ENCODE measurements at regions not wholly inside any gene's neighbourhood (a gene's known extent, or its start where the extent isn't known, plus 50 kb on each side); places are given as distances from the start of the nearest gene placed in this dataset.

DNA sequence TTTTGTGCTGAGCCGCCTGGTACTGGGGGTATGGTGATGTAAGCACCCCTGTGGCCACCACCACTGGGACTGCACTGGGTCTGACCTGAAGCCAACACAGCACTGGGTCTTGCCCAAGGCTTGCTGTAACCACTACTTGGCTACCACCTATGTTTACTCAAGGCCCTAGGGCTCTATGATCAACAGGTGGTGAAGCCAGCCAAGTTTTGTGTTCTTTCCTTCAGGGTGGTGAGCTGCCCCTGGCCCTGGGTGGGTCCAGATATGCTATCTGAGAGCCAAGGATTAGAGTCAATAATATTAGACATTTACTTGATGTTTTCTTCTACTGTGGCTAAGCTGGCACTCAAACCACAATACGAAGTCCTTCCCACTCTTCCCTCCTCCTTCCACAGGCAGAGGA is 55.1 kb upstream of the PAGE4 start:
- DNase-seq (ENCODE audit: low read depth in 2 of 2) = no peak

GRCh38 chrX:49767236-49767635 is 61.9 kb upstream of the PAGE4 start:
- DNase-seq (ENCODE audit: low read depth in 2 of 2) = no peak

GRCh38 chrX:49762175-49762720 is 66.5 kb upstream of the PAGE1 start:
- DNase-seq (ENCODE audit: low read depth in 2 of 2) = no peak

- no peak for DNase-seq (ENCODE audit: low read depth in 2 of 2)
These were observed 65.7 kb upstream of the PAGE1 start for GRCh38 chrX:49761481-49761880.

DNA sequence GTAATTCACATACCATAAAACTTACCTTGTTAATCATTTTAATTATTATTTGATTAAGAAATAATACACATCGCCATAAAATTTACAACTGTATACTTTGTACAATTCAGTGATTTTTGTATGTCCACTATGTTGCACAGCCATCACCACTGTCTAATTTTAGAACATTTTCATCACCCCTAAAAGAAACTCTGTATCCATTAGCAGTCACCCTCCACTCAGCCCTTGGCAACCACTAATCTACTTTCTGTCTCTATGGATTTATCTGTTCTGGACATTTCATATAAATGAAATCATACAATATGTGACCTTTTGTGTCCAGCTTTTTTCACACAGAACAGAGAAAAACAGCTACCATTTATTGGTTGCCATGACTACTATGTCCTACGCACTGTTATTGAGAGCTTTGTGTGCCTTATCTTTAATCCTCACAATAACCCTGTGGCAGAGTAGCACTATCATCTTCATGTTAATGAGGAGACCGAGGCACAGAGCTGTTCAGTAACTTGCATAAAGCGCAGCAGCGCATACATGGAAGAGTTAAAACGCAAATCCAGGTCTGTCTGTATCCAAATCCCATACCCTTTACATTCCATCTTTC is 64.6 kb upstream of the PAGE1 start:
- no peak for DNase-seq (ENCODE audit: low read depth in 2 of 2)

DNA sequence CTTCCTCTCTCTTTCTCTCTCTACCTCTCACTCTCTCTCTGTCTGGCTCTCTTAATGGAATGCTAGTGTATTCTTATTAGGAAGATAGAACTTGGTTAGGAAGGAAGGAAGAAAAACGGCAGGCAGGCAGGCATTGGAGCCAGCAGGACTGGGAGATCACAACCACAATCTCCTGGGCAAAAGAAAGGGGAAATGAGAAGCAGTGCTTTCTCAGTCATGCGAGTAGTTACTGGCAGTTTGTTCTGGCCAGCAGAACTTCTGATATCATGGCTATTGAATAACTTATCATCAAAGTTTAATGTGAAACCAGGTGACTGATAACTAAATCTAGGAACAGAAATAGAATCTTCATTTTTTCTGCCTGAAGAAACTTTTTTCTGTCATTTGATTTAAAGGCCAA is 60.9 kb upstream of the PAGE1 start:
- no peak for DNase-seq (ENCODE audit: low read depth in 2 of 2)

DNA sequence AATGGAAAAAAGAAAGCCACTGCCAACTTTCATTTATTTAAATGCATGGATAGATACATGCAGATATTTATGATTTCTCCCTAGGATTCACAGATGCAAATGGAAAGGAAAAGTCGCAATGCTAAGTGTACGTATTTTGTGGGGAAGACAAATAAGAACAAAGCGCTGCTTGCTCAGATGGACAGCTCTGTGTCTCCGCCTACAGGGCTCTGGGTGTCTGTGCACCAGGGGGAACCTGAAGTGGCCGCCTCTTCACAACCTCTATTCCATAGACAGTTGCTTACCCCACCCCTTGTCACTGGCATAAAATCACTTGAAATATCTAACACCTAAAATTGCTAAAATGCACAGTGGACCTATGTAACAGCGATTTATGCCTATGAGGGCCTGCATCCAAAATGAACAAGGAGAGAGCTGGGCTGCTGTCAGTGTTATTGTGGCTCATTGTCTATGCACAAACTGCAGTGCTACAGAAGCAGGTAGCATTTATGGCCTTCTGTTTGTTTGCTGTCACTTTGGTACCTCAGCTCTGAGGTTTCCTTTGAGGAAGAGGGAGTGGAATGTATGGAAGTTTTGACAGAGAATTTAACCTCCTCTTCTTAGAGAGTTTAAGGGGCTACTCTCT is 58.6 kb upstream of the PAGE1 start:
- DNase-seq (ENCODE audit: low read depth in 2 of 2) = peak; percentile 24 to 26

- no peak for DNase-seq (ENCODE audit: low read depth in 2 of 2)
These were observed 57.9 kb upstream of the PAGE1 start for GRCh38 chrX:49753691-49754090.

- no peak for DNase-seq (ENCODE audit: low read depth in 2 of 2)
These were observed 52.6 kb upstream of the PAGE1 start for GRCh38 chrX:49748211-49748956.

DNA sequence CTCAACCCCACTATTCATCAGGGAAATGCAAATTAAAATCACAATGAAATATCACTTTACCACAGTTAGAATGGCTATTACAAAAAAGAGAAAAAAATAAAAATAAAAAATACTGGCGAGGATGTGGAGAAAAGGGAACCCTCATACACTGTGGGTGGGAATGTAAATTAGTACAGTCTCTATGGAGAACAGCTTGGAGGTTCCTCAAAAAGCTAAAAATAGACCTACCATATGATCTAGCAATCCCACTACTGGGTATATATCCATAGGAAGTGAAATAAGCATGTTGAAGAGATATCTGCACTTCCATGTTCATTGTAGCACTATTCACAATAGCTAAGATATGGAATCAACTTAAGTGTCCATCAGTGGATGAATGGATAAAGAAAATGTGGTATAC is 50.5 kb upstream of the PAGE1 start:
- DNase-seq (ENCODE audit: low read depth in 2 of 2) = no peak

All from stimulated activated CD4-positive, alpha-beta T cell treated with anti-CD3 and anti-CD28 coated beads, Interleukin-4, amount 100 ng/mL, for 48 hours (primary cell).